Naive B cell (primary cell): ENCODE measurements at regions not wholly inside any gene's neighbourhood (a gene's known extent, or its start where the extent isn't known, plus 50 kb on each side); places are given as distances from the start of the nearest gene placed in this dataset.
"Not testable (repeated sequence)": the region's sequence is repeated elsewhere in the genome, so short reads cannot be mapped to it uniquely, and the experiment has no call there.

Experiments
- ATAC-seq, 2 donors: fragments of 150-1000 bp; cut with Tn5 transposase; 2 replicates each; pipeline ENCODE4 v1.10.0; 2021; ENCODE audit warnings: low read depth in 2 of 2, mild to moderate bottlenecking in 2 of 2, moderate library complexity in 2 of 2
- DNase-seq: peaks from one replicate; pipeline ENCODE4 v3.0.0; 2022
- H3K27ac Mint-ChIP-seq, 6 donors: one replicate each; pipeline ENCODE4 v1.8.0; 2020 to 2022; ENCODE audit warnings: mild to moderate bottlenecking in 6 of 6, mixed read lengths in 6 of 6, moderate library complexity in 5 of 6, inconsistent platforms in 2 of 6
- H3K27me3 Mint-ChIP-seq, 3 donors: one replicate each; pipeline ENCODE4 v1.8.0; 2021 to 2022; ENCODE audit warnings: mixed read lengths in 3 of 3, mild to moderate bottlenecking in 1 of 3
- H3K36me3 Mint-ChIP-seq, 2 donors: one replicate each; pipeline ENCODE4 v1.8.0; 2020 to 2022; ENCODE audit warnings: mixed read lengths in 2 of 2, inconsistent platforms in 1 of 2, mild to moderate bottlenecking in 1 of 2
- H3K4me1 Mint-ChIP-seq, 3 donors: one replicate each; pipeline ENCODE4 v1.8.0; 2020 to 2022; ENCODE audit warnings: mixed read lengths in 3 of 3, inconsistent platforms in 1 of 3, mild to moderate bottlenecking in 1 of 3, moderate library complexity in 1 of 3
- H3K4me3 Mint-ChIP-seq, 8 donors: one replicate each; pipeline ENCODE4 v1.8.0; 2020 to 2022; ENCODE audit warnings: mild to moderate bottlenecking in 8 of 8, mixed read lengths in 8 of 8, moderate library complexity in 8 of 8, inconsistent platforms in 2 of 8
- H3K9me3 Mint-ChIP-seq, 7 donors: one replicate each; pipeline ENCODE4 v1.8.0; 2020 to 2022; ENCODE audit warnings: mixed read lengths in 7 of 7, mild to moderate bottlenecking in 5 of 7, inconsistent platforms in 2 of 7, moderate library complexity in 1 of 7

- not testable (repeated sequence) for H3K27me3 Mint-ChIP-seq, DNase-seq, H3K36me3 Mint-ChIP-seq, H3K4me1 Mint-ChIP-seq, H3K27ac Mint-ChIP-seq, ATAC-seq
- Mint-ChIP-seq H3K4me3 (peak overlapping the region in 1 of 8 donors; percentile 64), H3K9me3 (peaks cover 7 to 12% (median 10%) of the 10 kb centered on the region in 7 donors)
Measured at GRCh38 chr5:82506390-82506789, 228.2 kb upstream of the RPS23 start.

DNA sequence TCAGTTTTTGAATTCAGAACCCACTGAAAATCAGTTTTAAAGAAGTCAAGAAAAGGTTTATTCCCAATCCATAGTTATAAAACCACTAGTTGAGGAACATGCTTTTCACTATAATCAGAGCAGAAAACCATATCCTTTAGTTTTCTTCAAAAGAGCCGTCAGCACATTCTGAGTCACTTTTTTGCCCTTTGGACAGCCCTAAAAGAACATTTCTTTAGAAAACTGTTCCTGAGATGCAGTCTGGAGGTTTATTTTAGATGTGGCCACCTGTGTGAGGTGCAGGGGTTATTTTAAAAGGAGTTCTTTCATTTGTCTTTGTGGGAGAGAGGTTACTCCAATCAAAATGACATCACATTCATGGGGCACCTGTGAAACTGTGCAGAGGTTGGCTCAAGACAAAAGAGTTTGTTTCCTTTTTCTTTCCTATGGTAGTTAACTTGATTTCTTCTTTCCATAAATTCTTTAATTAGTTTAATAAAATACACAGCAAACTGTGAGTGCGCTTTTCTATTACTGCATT lies 221.6 kb upstream of the RPS23 start:
- no peak for DNase-seq
- no peaks in the 10 kb centered on the region for H3K27me3 Mint-ChIP-seq
- H3K4me1 Mint-ChIP-seq = no peaks in the 10 kb centered on the region
- ATAC-seq = no peak
- H3K27ac Mint-ChIP-seq = no peak overlapping the region
- peaks cover 0 to 6% (median 3%) of the 10 kb centered on the region in 7 donors for H3K9me3 Mint-ChIP-seq
- H3K4me3 Mint-ChIP-seq = no peak overlapping the region
- H3K36me3 Mint-ChIP-seq = no peaks in the 10 kb centered on the region

DNA sequence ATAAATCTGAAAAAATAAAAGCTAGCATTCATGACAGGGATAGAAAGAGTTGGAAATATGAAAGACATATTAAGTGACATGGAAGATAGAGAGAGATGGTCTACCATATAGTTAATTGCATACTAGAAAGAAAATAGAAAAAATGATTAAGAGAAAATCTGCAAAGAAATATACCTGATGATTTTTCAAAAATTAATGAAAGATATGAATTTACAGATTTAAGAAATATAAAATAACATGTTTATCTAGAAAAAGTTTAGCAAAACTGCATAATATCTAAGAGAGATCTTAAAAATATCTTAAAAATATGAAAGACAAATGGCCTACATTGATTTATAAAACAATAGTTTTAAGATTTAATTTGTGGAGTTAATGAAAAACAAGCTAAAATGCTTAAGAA lies 219.1 kb upstream of the RPS23 start:
- Mint-ChIP-seq H3K27ac (no peak overlapping the region), H3K27me3 (no peaks in the 10 kb centered on the region), H3K36me3 (no peaks in the 10 kb centered on the region), H3K4me3 (no peak overlapping the region), H3K9me3 (peaks cover 0 to 5% (median 2%) of the 10 kb centered on the region in 7 donors), H3K4me1 (no peaks in the 10 kb centered on the region)
- no peak for DNase-seq
- ATAC-seq = no peak

- Mint-ChIP-seq H3K4me1 (no peaks in the 10 kb centered on the region), H3K27ac (no peak overlapping the region), H3K27me3 (no peaks in the 10 kb centered on the region), H3K36me3 (no peaks in the 10 kb centered on the region), H3K4me3 (no peak overlapping the region), H3K9me3 (peaks cover 0 to 4% (median 0%) of the 10 kb centered on the region in 7 donors)
- ATAC-seq (no peak), DNase-seq (no peak)
Measured at GRCh38 chr5:82494942-82495341, 216.8 kb upstream of the RPS23 start.

GRCh38 chr5:82493221-82493620 lies 215.1 kb upstream of the RPS23 start:
- Mint-ChIP-seq H3K4me3 (no peak overlapping the region), H3K36me3 (no peaks in the 10 kb centered on the region), H3K9me3 (peaks cover 0 to 4% (median 0%) of the 10 kb centered on the region in 7 donors), H3K27ac (no peak overlapping the region), H3K27me3 (no peaks in the 10 kb centered on the region), H3K4me1 (no peaks in the 10 kb centered on the region)
- no peak for DNase-seq
- ATAC-seq = no peak

- ATAC-seq = no peak
- Mint-ChIP-seq H3K9me3 (peaks cover 0 to 4% (median 0%) of the 10 kb centered on the region in 7 donors), H3K27me3 (no peaks in the 10 kb centered on the region), H3K4me1 (no peaks in the 10 kb centered on the region), H3K27ac (no peak overlapping the region), H3K36me3 (no peaks in the 10 kb centered on the region), H3K4me3 (no peak overlapping the region)
- no peak for DNase-seq
Measured at GRCh38 chr5:82491397-82491796, 213.2 kb upstream of the RPS23 start.

GRCh38 chr5:82489683-82490082 lies 211.5 kb upstream of the RPS23 start:
- no peak overlapping the region for H3K4me3 Mint-ChIP-seq
- H3K27me3 Mint-ChIP-seq = no peaks in the 10 kb centered on the region
- no peaks in the 10 kb centered on the region for H3K4me1 Mint-ChIP-seq
- no peaks in the 10 kb centered on the region for H3K36me3 Mint-ChIP-seq
- DNase-seq = no peak
- H3K9me3 Mint-ChIP-seq = peaks cover 0 to 4% (median 0%) of the 10 kb centered on the region in 7 donors
- no peak for ATAC-seq
- H3K27ac Mint-ChIP-seq = no peak overlapping the region

DNA sequence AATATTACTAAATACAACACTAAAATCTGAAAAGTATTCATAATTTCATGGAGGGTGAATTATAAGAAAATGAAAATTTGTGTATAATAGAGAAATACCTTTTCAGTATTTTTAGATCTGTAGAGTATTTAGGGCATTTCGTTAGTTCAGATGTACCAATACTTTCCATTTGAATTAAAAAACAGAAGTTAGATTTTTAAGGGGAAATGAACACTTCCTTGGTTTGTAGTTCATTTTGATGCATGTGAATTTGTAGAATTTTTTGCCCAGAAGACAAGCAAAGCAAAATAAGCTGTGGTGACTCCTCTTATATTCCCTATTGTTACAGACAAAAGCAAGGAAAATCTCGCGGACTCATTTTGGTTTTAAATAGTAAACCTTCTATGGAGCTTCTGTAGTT lies 209.0 kb upstream of the RPS23 start:
- H3K4me3 Mint-ChIP-seq = no peak overlapping the region

GRCh38 chr5:82480331-82480730 lies 202.2 kb upstream of the RPS23 start:
- peaks cover 0 to 5% (median 0%) of the 10 kb centered on the region in 7 donors for H3K9me3 Mint-ChIP-seq
- DNase-seq (no peak), ATAC-seq (no peak)
- H3K27me3 Mint-ChIP-seq = peaks cover 0 to 9% (median 6%) of the 10 kb centered on the region in 3 donors
- peak overlapping the region in 1 of 6 donors; percentile 44 for H3K27ac Mint-ChIP-seq
- H3K36me3 Mint-ChIP-seq = no peaks in the 10 kb centered on the region
- H3K4me1 Mint-ChIP-seq = no peaks in the 10 kb centered on the region
- no peak overlapping the region for H3K4me3 Mint-ChIP-seq

More for the DNA sequence above, 209.0 kb upstream of the RPS23 start:
- Mint-ChIP-seq H3K4me1 (no peaks in the 10 kb centered on the region), H3K27ac (no peak overlapping the region), H3K27me3 (no peaks in the 10 kb centered on the region), H3K36me3 (no peaks in the 10 kb centered on the region), H3K9me3 (peaks cover 0 to 4% (median 0%) of the 10 kb centered on the region in 7 donors)
- DNase-seq (no peak), ATAC-seq (no peak)

GRCh38 chr5:82476155-82476554 lies 198.0 kb upstream of the RPS23 start:
- ATAC-seq = no peak
- H3K27ac Mint-ChIP-seq = no peak overlapping the region
- DNase-seq = no peak
- H3K4me1 Mint-ChIP-seq = no peaks in the 10 kb centered on the region
- H3K9me3 Mint-ChIP-seq = peaks cover 0 to 5% (median 0%) of the 10 kb centered on the region in 7 donors
- peaks cover 0 to 9% (median 6%) of the 10 kb centered on the region in 3 donors for H3K27me3 Mint-ChIP-seq
- H3K4me3 Mint-ChIP-seq = no peak overlapping the region
- no peaks in the 10 kb centered on the region for H3K36me3 Mint-ChIP-seq

DNA sequence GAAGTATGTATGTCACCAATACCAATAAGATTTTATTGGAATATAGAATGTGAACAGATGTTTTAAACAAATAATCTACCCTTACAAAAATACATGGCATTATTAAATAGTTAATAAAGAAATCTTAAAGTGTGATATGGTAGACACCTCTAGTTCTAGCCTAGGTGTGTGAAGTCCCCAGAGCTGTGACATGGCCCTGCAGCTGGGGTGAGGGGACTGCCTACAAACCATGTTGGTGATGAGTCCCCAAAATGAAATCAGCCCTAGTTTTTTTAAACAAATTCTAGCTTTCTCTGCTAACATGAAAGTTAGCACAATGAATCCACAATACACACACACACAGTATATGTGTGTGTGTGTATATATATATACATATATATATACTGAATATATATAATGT lies 195.1 kb upstream of the RPS23 start:
- no peaks in the 10 kb centered on the region for H3K4me1 Mint-ChIP-seq
- H3K9me3 Mint-ChIP-seq = peaks cover 0 to 5% (median 0%) of the 10 kb centered on the region in 7 donors
- H3K27ac Mint-ChIP-seq = no peak overlapping the region
- no peaks in the 10 kb centered on the region for H3K27me3 Mint-ChIP-seq
- ATAC-seq (no peak), DNase-seq (no peak)
- no peaks in the 10 kb centered on the region for H3K36me3 Mint-ChIP-seq
- no peak overlapping the region for H3K4me3 Mint-ChIP-seq

GRCh38 chr5:82470185-82470994 lies 192.2 kb upstream of the RPS23 start:
- Mint-ChIP-seq H3K4me1 (no peaks in the 10 kb centered on the region), H3K9me3 (peaks cover 0 to 2% (median 0%) of the 10 kb centered on the region in 7 donors), H3K27ac (no peak overlapping the region), H3K36me3 (no peaks in the 10 kb centered on the region), H3K4me3 (peak overlapping the region in 1 of 8 donors; percentile 2), H3K27me3 (no peaks in the 10 kb centered on the region)
- DNase-seq (no peak), ATAC-seq (no peak)

DNA sequence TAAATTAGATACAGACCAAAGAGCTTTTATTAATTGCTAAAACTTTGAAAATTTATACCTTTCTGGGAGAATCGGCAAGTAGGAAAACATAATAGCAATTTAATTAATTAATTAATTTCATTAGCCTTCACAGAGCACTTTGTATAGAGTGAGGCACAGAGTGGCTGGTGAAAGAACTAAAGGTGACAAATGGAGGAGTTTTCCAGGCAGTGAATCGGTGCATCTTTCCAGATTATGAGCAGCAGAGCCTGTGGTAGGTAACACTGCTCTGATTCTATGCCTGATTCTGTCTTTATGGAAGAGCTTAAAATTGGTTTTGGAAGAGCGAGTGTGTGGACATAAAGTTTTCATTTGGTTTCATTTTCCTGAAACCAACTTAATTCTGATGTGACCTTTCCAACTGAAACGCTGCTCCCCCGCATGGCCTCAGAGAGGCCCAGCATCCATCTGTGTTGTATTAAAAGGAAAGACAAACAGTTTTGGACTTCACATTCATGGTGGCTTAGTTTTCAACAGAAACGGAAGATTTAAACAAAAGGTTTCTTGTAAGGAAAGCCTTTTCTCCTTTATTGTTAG lies 188.9 kb upstream of the RPS23 start:
- Mint-ChIP-seq H3K36me3 (no peaks in the 10 kb centered on the region), H3K4me1 (no peaks in the 10 kb centered on the region), H3K27me3 (no peaks in the 10 kb centered on the region), H3K4me3 (no peak overlapping the region), H3K27ac (no peak overlapping the region), H3K9me3 (peaks cover 0 to 12% (median 4%) of the 10 kb centered on the region in 7 donors)
- no peak for DNase-seq
- no peak for ATAC-seq

DNA sequence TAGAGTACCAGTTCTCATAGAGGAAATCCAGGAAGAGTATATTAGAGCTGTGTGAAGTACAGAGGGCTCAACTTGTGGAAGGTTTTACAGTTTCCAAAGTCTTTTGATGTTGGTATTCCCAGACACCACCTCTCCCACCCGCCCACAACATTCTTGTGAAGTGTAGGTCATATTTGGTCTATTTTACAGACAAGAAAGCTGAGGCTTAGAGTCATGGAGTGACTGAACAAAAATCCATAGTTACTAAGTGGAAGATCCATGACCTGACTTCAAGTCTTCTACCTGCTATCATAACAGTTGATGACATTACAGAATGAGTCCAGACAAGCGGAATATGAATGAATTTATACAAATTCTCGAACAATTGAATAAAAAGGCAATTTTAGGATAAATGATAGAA lies 187.1 kb upstream of the RPS23 start:
- peaks cover 3 to 12% (median 4%) of the 10 kb centered on the region in 7 donors for H3K9me3 Mint-ChIP-seq
- H3K27ac Mint-ChIP-seq = no peak overlapping the region
- no peak for DNase-seq
- H3K36me3 Mint-ChIP-seq = no peaks in the 10 kb centered on the region
- ATAC-seq = no peak
- H3K27me3 Mint-ChIP-seq = no peaks in the 10 kb centered on the region
- no peaks in the 10 kb centered on the region for H3K4me1 Mint-ChIP-seq
- no peak overlapping the region for H3K4me3 Mint-ChIP-seq
